Thoracic aorta (tissue), 2 donors: ENCODE measurements at regions not wholly inside any gene's neighbourhood (a gene's known extent, or its start where the extent isn't known, plus 50 kb on each side); places are given as distances from the start of the nearest gene placed in this dataset.
"Not testable (repeated sequence)": the region's sequence is repeated elsewhere in the genome, so short reads cannot be mapped to it uniquely, and the experiment has no call there.

Experiments used
- ATAC-seq: fragments of 150-250 bp; one replicate; pipeline ENCODE4 v1.8.0; 2017; ENCODE audit warnings: low read depth; ENCODE audit not compliant: insufficient number of reproducible peaks, low FRiP score
- DNase-seq: peaks from one replicate; pipeline ENCODE4 v3.0.0-alpha.2; 2020; ENCODE audit warnings: low spot score
- H3K27ac ChIP-seq, 2 donors: fragments of 200-600 bp; sonication (generic); 1 replicate in 1 of 2; 2 replicates in 1 of 2; pipeline ENCODE4 v1.5.1; 2016; ENCODE audit warnings: mild to moderate bottlenecking in 2 of 2, moderate library complexity in 2 of 2
- H3K27me3 ChIP-seq: fragments of 200-600 bp; sonication (generic); replicated peaks from 2 replicates; pipeline ENCODE4 v1.6.0; 2016; ENCODE audit warnings: mild to moderate bottlenecking; ENCODE audit not compliant: insufficient read depth
- H3K36me3 ChIP-seq: fragments of 200-600 bp; sonication (generic); one replicate; pipeline ENCODE4 v1.5.1; 2016
- H3K4me1 ChIP-seq, 2 donors: fragments of 200-600 bp; sonication (generic); 1 replicate in 1 of 2; 2 replicates in 1 of 2; pipeline versions ENCODE4 v1.5.1 to v1.6.0; 2016; ENCODE audit warnings: low read depth in 2 of 2, mild to moderate bottlenecking in 1 of 2; ENCODE audit not compliant: control insufficient read depth in 1 of 2
- H3K4me3 ChIP-seq: fragments of 200-600 bp; sonication (generic); 2 replicates; pipeline ENCODE4 v1.5.1; 2016; ENCODE audit warnings: mild to moderate bottlenecking
- H3K9me3 ChIP-seq: fragments of 200-600 bp; sonication (generic); 2 replicates; pipeline ENCODE4 v1.5.1; 2016
- CTCF ChIP-seq: fragments of 200-600 bp; sonication (generic); IDR thresholded peaks from one replicate; pipeline ENCODE4 v1.5.1; 2019; ENCODE audit warnings: antibody characterized with exemption

- no peak for DNase-seq
- H3K27ac ChIP-seq, result no peak overlapping the region
- H3K36me3 ChIP-seq, result no peaks in the 10 kb centered on the region
- H3K4me3 ChIP-seq, result no peak overlapping the region
- H3K27me3 ChIP-seq, result no peaks in the 10 kb centered on the region
- no peaks in the 10 kb centered on the region for H3K9me3 ChIP-seq
- ATAC-seq, result no peak
- H3K4me1 ChIP-seq, result peaks cover 7 to 10% of the 10 kb centered on the region in 2 donors
- TF ChIP-seq CTCF, result no peak
Observed at GRCh38 chr9:89951675-89952074, 346.9 kb downstream of the GADD45G start.

GRCh38 chr9:89952401-89952800 lies 347.6 kb downstream of the GADD45G start:
- Histone ChIP-seq H3K4me1 (peaks cover 7 to 10% of the 10 kb centered on the region in 2 donors), H3K36me3 (no peaks in the 10 kb centered on the region), H3K27me3 (no peaks in the 10 kb centered on the region), H3K27ac (no peak overlapping the region), H3K4me3 (no peak overlapping the region), H3K9me3 (no peaks in the 10 kb centered on the region)
- DNase-seq (no peak), ATAC-seq (no peak)
- TF ChIP-seq CTCF, result no peak

GRCh38 chr9:89953263-89953662 lies 348.5 kb downstream of the GADD45G start:
- H3K9me3 ChIP-seq, H3K4me3 ChIP-seq, ATAC-seq, H3K27me3 ChIP-seq, DNase-seq, H3K36me3 ChIP-seq, H3K27ac ChIP-seq: not testable (repeated sequence)
- H3K4me1 ChIP-seq, result peaks cover 7 to 10% of the 10 kb centered on the region in 2 donors

GRCh38 chr9:89953824-89954615 lies 349.2 kb downstream of the GADD45G start:
- Histone ChIP-seq H3K36me3 (no peaks in the 10 kb centered on the region), H3K27me3 (no peaks in the 10 kb centered on the region), H3K4me1 (peaks cover 7 to 10% of the 10 kb centered on the region in 2 donors), H3K27ac (no peak overlapping the region), H3K9me3 (no peaks in the 10 kb centered on the region), H3K4me3 (no peak overlapping the region)
- ATAC-seq (no peak), DNase-seq (no peak)
- TF ChIP-seq CTCF, result no peak

- H3K4me3 ChIP-seq, result no peak overlapping the region
- H3K27ac ChIP-seq, result no peak overlapping the region
- no peaks in the 10 kb centered on the region for H3K27me3 ChIP-seq
- H3K36me3 ChIP-seq, result no peaks in the 10 kb centered on the region
- no peaks in the 10 kb centered on the region for H3K9me3 ChIP-seq
- ATAC-seq (no peak), DNase-seq (no peak)
- no peak for TF ChIP-seq CTCF
- peaks cover 7 to 10% of the 10 kb centered on the region in 2 donors for H3K4me1 ChIP-seq
Observed at GRCh38 chr9:89955144-89955543, 350.3 kb downstream of the GADD45G start.

- no peaks in the 10 kb centered on the region for H3K9me3 ChIP-seq
- no peak for TF ChIP-seq CTCF
- ATAC-seq, result no peak
- H3K4me3 ChIP-seq, result no peak overlapping the region
- peaks cover 7 to 10% of the 10 kb centered on the region in 2 donors for H3K4me1 ChIP-seq
- no peak for DNase-seq
- H3K36me3 ChIP-seq, result no peaks in the 10 kb centered on the region
- no peaks in the 10 kb centered on the region for H3K27me3 ChIP-seq
- H3K27ac ChIP-seq, result no peak overlapping the region
Observed at GRCh38 chr9:89955626-89956025, 350.8 kb downstream of the GADD45G start.
